Stimulated activated naive CD8-positive, alpha-beta T cell treated with anti-CD3 and anti-CD28 coated beads, Interleukin-15, Interleukin-2, amounts not matched to agents 100 ng/mL and 50 ng/mL, for 24 hours (primary cell): ENCODE measurements at regions not wholly inside any gene's neighbourhood (a gene's known extent, or its start where the extent isn't known, plus 50 kb on each side); places are given as distances from the start of the nearest gene placed in this dataset.
"Not testable (repeated sequence)": the region's sequence is repeated elsewhere in the genome, so short reads cannot be mapped to it uniquely, and the experiment has no call there.

Source experiments
- H3K27ac Mint-ChIP-seq: one replicate; pipeline ENCODE4 v1.8.0; 2021; ENCODE audit warnings: mild to moderate bottlenecking, mixed read lengths
- H3K27me3 Mint-ChIP-seq: one replicate; pipeline ENCODE4 v1.8.0; 2021; ENCODE audit warnings: mixed read lengths
- H3K36me3 Mint-ChIP-seq: one replicate; pipeline ENCODE4 v1.8.0; 2021; ENCODE audit warnings: low read depth, mixed read lengths
- H3K4me1 Mint-ChIP-seq: one replicate; pipeline ENCODE4 v1.8.0; 2021; ENCODE audit warnings: low read depth, mixed read lengths
- H3K4me3 Mint-ChIP-seq: one replicate; pipeline ENCODE4 v1.8.0; 2021; ENCODE audit warnings: mild to moderate bottlenecking, mixed read lengths
- H3K9me3 Mint-ChIP-seq: one replicate; pipeline ENCODE4 v1.8.0; 2021; ENCODE audit warnings: mixed read lengths

- H3K4me1 Mint-ChIP-seq, H3K27ac Mint-ChIP-seq, H3K9me3 Mint-ChIP-seq, H3K4me3 Mint-ChIP-seq, H3K36me3 Mint-ChIP-seq: not testable (repeated sequence)
- peaks cover 13% of the 10 kb centered on the region for H3K27me3 Mint-ChIP-seq
Observed at GRCh38 chr5:126296121-126296520, 127.1 kb upstream of the GRAMD2B start.

- peaks cover 27% of the 10 kb centered on the region for H3K27me3 Mint-ChIP-seq
- no peaks in the 10 kb centered on the region for H3K4me1 Mint-ChIP-seq
- H3K36me3 Mint-ChIP-seq = no peaks in the 10 kb centered on the region
- peaks cover 5% of the 10 kb centered on the region for H3K9me3 Mint-ChIP-seq
- H3K4me3 Mint-ChIP-seq = no peak overlapping the region
- H3K27ac Mint-ChIP-seq = no peak overlapping the region
Observed at GRCh38 chr5:126300293-126300692, 122.9 kb upstream of the GRAMD2B start.

- Mint-ChIP-seq H3K4me3 (no peak overlapping the region), H3K36me3 (no peaks in the 10 kb centered on the region), H3K9me3 (peaks cover 5% of the 10 kb centered on the region), H3K27ac (no peak overlapping the region), H3K27me3 (peaks cover 27% of the 10 kb centered on the region), H3K4me1 (no peaks in the 10 kb centered on the region)
Observed at GRCh38 chr5:126301056-126301455, 122.2 kb upstream of the GRAMD2B start.

GRCh38 chr5:126309860-126310259 lies 113.3 kb upstream of the GRAMD2B start:
- H3K4me1 Mint-ChIP-seq = no peaks in the 10 kb centered on the region
- no peaks in the 10 kb centered on the region for H3K9me3 Mint-ChIP-seq
- H3K27ac Mint-ChIP-seq = no peak overlapping the region
- no peaks in the 10 kb centered on the region for H3K36me3 Mint-ChIP-seq
- H3K27me3 Mint-ChIP-seq = peaks cover 8% of the 10 kb centered on the region
- no peak overlapping the region for H3K4me3 Mint-ChIP-seq

- no peak overlapping the region for H3K27ac Mint-ChIP-seq
- no peaks in the 10 kb centered on the region for H3K4me1 Mint-ChIP-seq
- H3K4me3 Mint-ChIP-seq = no peak overlapping the region
- H3K27me3 Mint-ChIP-seq = peaks cover 7% of the 10 kb centered on the region
- H3K9me3 Mint-ChIP-seq = no peaks in the 10 kb centered on the region
- H3K36me3 Mint-ChIP-seq = no peaks in the 10 kb centered on the region
Observed at GRCh38 chr5:126311766-126312165, 111.4 kb upstream of the GRAMD2B start.

- Mint-ChIP-seq H3K9me3 (no peaks in the 10 kb centered on the region), H3K27me3 (peaks cover 6% of the 10 kb centered on the region), H3K27ac (no peak overlapping the region), H3K4me1 (no peaks in the 10 kb centered on the region), H3K4me3 (no peak overlapping the region), H3K36me3 (no peaks in the 10 kb centered on the region)
Observed at GRCh38 chr5:126315341-126315740, 107.9 kb upstream of the GRAMD2B start.

- no peak overlapping the region for H3K27ac Mint-ChIP-seq
- no peaks in the 10 kb centered on the region for H3K27me3 Mint-ChIP-seq
- H3K4me1 Mint-ChIP-seq = no peaks in the 10 kb centered on the region
- no peaks in the 10 kb centered on the region for H3K9me3 Mint-ChIP-seq
- H3K4me3 Mint-ChIP-seq = no peak overlapping the region
- no peaks in the 10 kb centered on the region for H3K36me3 Mint-ChIP-seq
Observed at GRCh38 chr5:126332326-126332725, 90.9 kb upstream of the GRAMD2B start.

- H3K36me3 Mint-ChIP-seq = no peaks in the 10 kb centered on the region
- no peak overlapping the region for H3K4me3 Mint-ChIP-seq
- no peak overlapping the region for H3K27ac Mint-ChIP-seq
Observed at GRCh38 chr5:126334760-126335159, 88.4 kb upstream of the GRAMD2B start.

GRCh38 chr5:126335886-126336285 lies 87.3 kb upstream of the GRAMD2B start:
- peaks cover 5% of the 10 kb centered on the region for H3K27me3 Mint-ChIP-seq
- no peaks in the 10 kb centered on the region for H3K36me3 Mint-ChIP-seq
- no peak overlapping the region for H3K4me3 Mint-ChIP-seq
- no peak overlapping the region for H3K27ac Mint-ChIP-seq
- no peaks in the 10 kb centered on the region for H3K9me3 Mint-ChIP-seq
- no peaks in the 10 kb centered on the region for H3K4me1 Mint-ChIP-seq

More at GRCh38 chr5:126334760-126335159, 88.4 kb upstream of the GRAMD2B start:
- no peaks in the 10 kb centered on the region for H3K4me1 Mint-ChIP-seq
- H3K9me3 Mint-ChIP-seq = no peaks in the 10 kb centered on the region
- peaks cover 4% of the 10 kb centered on the region for H3K27me3 Mint-ChIP-seq

GRCh38 chr5:126338635-126339034 lies 84.6 kb upstream of the GRAMD2B start:
- peaks cover 10% of the 10 kb centered on the region for H3K27me3 Mint-ChIP-seq
- no peaks in the 10 kb centered on the region for H3K4me1 Mint-ChIP-seq
- H3K36me3 Mint-ChIP-seq = no peaks in the 10 kb centered on the region
- H3K27ac Mint-ChIP-seq = no peak overlapping the region
- no peak overlapping the region for H3K4me3 Mint-ChIP-seq
- H3K9me3 Mint-ChIP-seq = no peaks in the 10 kb centered on the region

GRCh38 chr5:126339215-126339805 lies 83.9 kb upstream of the GRAMD2B start:
- no peaks in the 10 kb centered on the region for H3K36me3 Mint-ChIP-seq
- H3K4me3 Mint-ChIP-seq = no peak overlapping the region
- no peak overlapping the region for H3K27ac Mint-ChIP-seq
- H3K27me3 Mint-ChIP-seq = peaks cover 10% of the 10 kb centered on the region
- no peaks in the 10 kb centered on the region for H3K4me1 Mint-ChIP-seq
- H3K9me3 Mint-ChIP-seq = no peaks in the 10 kb centered on the region

GRCh38 chr5:126341906-126342630 lies 81.1 kb upstream of the GRAMD2B start:
- no peak overlapping the region for H3K4me3 Mint-ChIP-seq
- H3K27me3 Mint-ChIP-seq = peaks cover 23% of the 10 kb centered on the region
- H3K36me3 Mint-ChIP-seq = no peaks in the 10 kb centered on the region
- H3K4me1 Mint-ChIP-seq = no peaks in the 10 kb centered on the region
- H3K9me3 Mint-ChIP-seq = no peaks in the 10 kb centered on the region
- H3K27ac Mint-ChIP-seq = no peak overlapping the region

- Mint-ChIP-seq H3K27ac (no peak overlapping the region), H3K9me3 (no peaks in the 10 kb centered on the region), H3K36me3 (no peaks in the 10 kb centered on the region), H3K27me3 (peaks cover 23% of the 10 kb centered on the region), H3K4me1 (peaks cover 2% of the 10 kb centered on the region), H3K4me3 (no peak overlapping the region)
Observed at GRCh38 chr5:126348855-126349635, 74.2 kb upstream of the GRAMD2B start.

- Mint-ChIP-seq H3K4me3 (no peak overlapping the region), H3K27ac (no peak overlapping the region), H3K36me3 (no peaks in the 10 kb centered on the region), H3K4me1 (peaks cover 15% of the 10 kb centered on the region), H3K27me3 (peaks cover 11% of the 10 kb centered on the region), H3K9me3 (no peaks in the 10 kb centered on the region)
Observed at GRCh38 chr5:126351153-126351552, 72.1 kb upstream of the GRAMD2B start.
